OCI-LY1 (cell line): ENCODE measurements at regions not wholly inside any gene's neighbourhood (a gene's known extent, or its start where the extent isn't known, plus 50 kb on each side); places are given as distances from the start of the nearest gene placed in this dataset.

Experiments
- EZH2 ChIP-seq: fragments of 200-600 bp; sonication (generic), shearing (Covaris generic); IDR thresholded peaks from 2 replicates; pipeline ENCODE4 v1.8.0; 2017; ENCODE audit warnings: borderline replicate concordance, mixed run types, mild to moderate bottlenecking, antibody characterized with exemption, low read length, moderate library complexity, mixed read lengths
- TF ChIP-seq, protein P1 (sequence below): fragments of 200-600 bp; sonication (generic), shearing (Covaris generic); IDR thresholded peaks from 2 replicates; pipeline ENCODE4 v1.5.1; 2017; ENCODE audit warnings: mild to moderate bottlenecking, antibody characterized with exemption, low read length, moderate library complexity, mixed read lengths

GRCh38 chr18:75621818-75622217 lies 194.3 kb upstream of the SMIM21 start:
- TF ChIP-seq, protein P1, sequence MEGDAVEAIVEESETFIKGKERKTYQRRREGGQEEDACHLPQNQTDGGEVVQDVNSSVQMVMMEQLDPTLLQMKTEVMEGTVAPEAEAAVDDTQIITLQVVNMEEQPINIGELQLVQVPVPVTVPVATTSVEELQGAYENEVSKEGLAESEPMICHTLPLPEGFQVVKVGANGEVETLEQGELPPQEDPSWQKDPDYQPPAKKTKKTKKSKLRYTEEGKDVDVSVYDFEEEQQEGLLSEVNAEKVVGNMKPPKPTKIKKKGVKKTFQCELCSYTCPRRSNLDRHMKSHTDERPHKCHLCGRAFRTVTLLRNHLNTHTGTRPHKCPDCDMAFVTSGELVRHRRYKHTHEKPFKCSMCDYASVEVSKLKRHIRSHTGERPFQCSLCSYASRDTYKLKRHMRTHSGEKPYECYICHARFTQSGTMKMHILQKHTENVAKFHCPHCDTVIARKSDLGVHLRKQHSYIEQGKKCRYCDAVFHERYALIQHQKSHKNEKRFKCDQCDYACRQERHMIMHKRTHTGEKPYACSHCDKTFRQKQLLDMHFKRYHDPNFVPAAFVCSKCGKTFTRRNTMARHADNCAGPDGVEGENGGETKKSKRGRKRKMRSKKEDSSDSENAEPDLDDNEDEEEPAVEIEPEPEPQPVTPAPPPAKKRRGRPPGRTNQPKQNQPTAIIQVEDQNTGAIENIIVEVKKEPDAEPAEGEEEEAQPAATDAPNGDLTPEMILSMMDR = no peak
- TF ChIP-seq EZH2 = no peak
